ENCODE measurements at regions not wholly inside any gene's neighbourhood (a gene's known extent, or its start where the extent isn't known, plus 50 kb on each side); places are given as distances from the start of the nearest gene placed in this dataset.

DNA sequence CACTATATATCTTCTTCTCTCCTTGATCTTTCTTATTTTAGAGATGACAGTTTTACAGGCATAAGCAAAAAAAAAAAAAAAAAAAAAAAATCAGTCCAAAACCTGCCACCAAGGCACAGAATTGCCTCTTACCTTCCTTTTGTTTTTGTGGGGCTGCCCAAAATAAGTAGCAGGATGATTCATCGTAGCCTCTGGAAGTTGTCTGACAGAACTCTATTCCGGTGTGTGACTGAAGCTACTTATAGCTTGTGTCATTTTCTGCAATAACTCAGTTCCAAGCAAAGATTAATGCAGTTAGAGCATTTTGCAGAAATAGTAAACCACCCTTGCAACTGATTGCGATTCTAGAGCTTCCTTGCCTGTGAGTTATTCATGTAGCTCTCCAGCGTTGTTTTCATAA lies 186.8 kb downstream of the KIF2B start:
- TF ChIP-seq NFIC (IDR thresholded peaks at IDR 0.05), result no peak
- TF ChIP-seq EP300 (IDR thresholded peaks at IDR 0.05; ENCODE audit: borderline replicate concordance), result no peak
- no peak for TF ChIP-seq TAF1 (IDR thresholded peaks at IDR 0.05; ENCODE audit: low read depth)
- no peak for TF ChIP-seq MAX (IDR thresholded peaks at IDR 0.05)
- no peak for TF ChIP-seq USF1 (IDR thresholded peaks at IDR 0.05)
- TF ChIP-seq RAD21 (IDR thresholded peaks at IDR 0.05; ENCODE audit: low read depth), result no peak
- TF ChIP-seq ZBTB7A (IDR thresholded peaks at IDR 0.05; ENCODE audit: low read depth), result no peak

Measured in Ishikawa (cell line).